ENCODE measurements at regions not wholly inside any gene's neighbourhood (a gene's known extent, or its start where the extent isn't known, plus 50 kb on each side); places are given as distances from the start of the nearest gene placed in this dataset.
A peak's percentile ranks its signal among the peaks of the same experiment; 100 is the strongest.

GRCh38 chr12:88737838-88738472 is 157.7 kb upstream of the KITLG start:
- H3K9ac ChIP-seq (ENCODE audit: low read length in 3 of 3), result no peak overlapping the region
- H3K9me3 ChIP-seq (ENCODE audit: control insufficient read depth in 2 of 3, insufficient read depth in 1 of 3, low read length in 3 of 3), result no peaks in the 10 kb centered on the region
- no peaks in the 10 kb centered on the region for H3K36me3 ChIP-seq (ENCODE audit: control insufficient read depth in 2 of 3, insufficient read depth in 3 of 3, low read length in 3 of 3)
- H3K27me3 ChIP-seq (ENCODE audit: control insufficient read depth, insufficient read depth, low read length), result no peaks in the 10 kb centered on the region
- H3K4me3 ChIP-seq (ENCODE audit: low read length in 3 of 3), result peak overlapping the region in 2 of 3 donors; percentile 8 to 41
- no peak for TF ChIP-seq CTCF (IDR thresholded peaks at IDR 0.05; ENCODE audit: borderline replicate concordance, extremely low read depth, insufficient read depth)
- peaks cover 0 to 4% (median 4%) of the 10 kb centered on the region in 3 donors for H3K4me1 ChIP-seq (ENCODE audit: control insufficient read depth in 2 of 3, insufficient read depth in 2 of 3, low read depth in 1 of 3, low read length in 3 of 3)
- H3K27ac ChIP-seq (ENCODE audit: low read depth in 2 of 2, low read length in 2 of 2), result peak overlapping the region in 1 of 2 donors; percentile 65
- FAIRE-seq (peak; percentile 96), DNase-seq (peak in 2 of 5 donors; percentile 16 to 20)
- intact Hi-C loops (cut with DNase I), result no loop called here

GRCh38 chr12:88736031-88736430 is 155.8 kb upstream of the KITLG start:
- no peak for DNase-seq
- intact Hi-C loops (cut with DNase I), result no loop called here
- no peak overlapping the region for H3K9ac ChIP-seq (ENCODE audit: low read length in 3 of 3)
- no peaks in the 10 kb centered on the region for H3K27me3 ChIP-seq (ENCODE audit: control insufficient read depth, insufficient read depth, low read length)
- H3K4me3 ChIP-seq (ENCODE audit: low read length in 3 of 3), result no peak overlapping the region
- TF ChIP-seq CTCF (IDR thresholded peaks at IDR 0.05; ENCODE audit: borderline replicate concordance, extremely low read depth, insufficient read depth), result no peak
- peaks cover 0 to 4% (median 4%) of the 10 kb centered on the region in 3 donors for H3K4me1 ChIP-seq (ENCODE audit: control insufficient read depth in 2 of 3, insufficient read depth in 2 of 3, low read depth in 1 of 3, low read length in 3 of 3)
- FAIRE-seq, result no peak
- H3K27ac ChIP-seq (ENCODE audit: low read depth in 2 of 2, low read length in 2 of 2), result no peak overlapping the region
- no peaks in the 10 kb centered on the region for H3K36me3 ChIP-seq (ENCODE audit: control insufficient read depth in 2 of 3, insufficient read depth in 3 of 3, low read length in 3 of 3)
- no peaks in the 10 kb centered on the region for H3K9me3 ChIP-seq (ENCODE audit: control insufficient read depth in 2 of 3, insufficient read depth in 1 of 3, low read length in 3 of 3)

GRCh38 chr12:88733008-88733407 is 152.7 kb upstream of the KITLG start:
- Histone ChIP-seq H3K4me1 (ENCODE audit: control insufficient read depth in 2 of 3, insufficient read depth in 2 of 3, low read depth in 1 of 3, low read length in 3 of 3) (peaks cover 0 to 4% (median 0%) of the 10 kb centered on the region in 3 donors), H3K9me3 (ENCODE audit: control insufficient read depth in 2 of 3, insufficient read depth in 1 of 3, low read length in 3 of 3) (no peaks in the 10 kb centered on the region), H3K36me3 (ENCODE audit: control insufficient read depth in 2 of 3, insufficient read depth in 3 of 3, low read length in 3 of 3) (no peaks in the 10 kb centered on the region), H3K9ac (ENCODE audit: low read length in 3 of 3) (no peak overlapping the region), H3K4me3 (ENCODE audit: low read length in 3 of 3) (no peak overlapping the region), H3K27ac (ENCODE audit: low read depth in 2 of 2, low read length in 2 of 2) (no peak overlapping the region), H3K27me3 (ENCODE audit: control insufficient read depth, insufficient read depth, low read length) (no peaks in the 10 kb centered on the region)
- DNase-seq, result no peak
- no peak for FAIRE-seq
- intact Hi-C loops (cut with DNase I), result no loop called here
- no peak for TF ChIP-seq CTCF (IDR thresholded peaks at IDR 0.05; ENCODE audit: borderline replicate concordance, extremely low read depth, insufficient read depth)

- FAIRE-seq, result no peak
- Histone ChIP-seq H3K4me3 (ENCODE audit: low read length in 3 of 3) (no peak overlapping the region), H3K9ac (ENCODE audit: low read length in 3 of 3) (no peak overlapping the region), H3K27me3 (ENCODE audit: control insufficient read depth, insufficient read depth, low read length) (no peaks in the 10 kb centered on the region), H3K4me1 (ENCODE audit: control insufficient read depth in 2 of 3, insufficient read depth in 2 of 3, low read depth in 1 of 3, low read length in 3 of 3) (no peaks in the 10 kb centered on the region), H3K27ac (ENCODE audit: low read depth in 2 of 2, low read length in 2 of 2) (no peak overlapping the region), H3K36me3 (ENCODE audit: control insufficient read depth in 2 of 3, insufficient read depth in 3 of 3, low read length in 3 of 3) (no peaks in the 10 kb centered on the region), H3K9me3 (ENCODE audit: control insufficient read depth in 2 of 3, insufficient read depth in 1 of 3, low read length in 3 of 3) (no peaks in the 10 kb centered on the region)
- intact Hi-C loops (cut with DNase I), result no loop called here
- no peak for TF ChIP-seq CTCF (IDR thresholded peaks at IDR 0.05; ENCODE audit: borderline replicate concordance, extremely low read depth, insufficient read depth)
- no peak for DNase-seq
These were observed 148.9 kb upstream of the KITLG start for GRCh38 chr12:88729196-88729595.

Data from kidney (tissue), 13 donors.